ENCODE measurements at regions not wholly inside any gene's neighbourhood (a gene's known extent, or its start where the extent isn't known, plus 50 kb on each side); places are given as distances from the start of the nearest gene placed in this dataset.

GRCh38 chr6:92589996-92590395, 829.4 kb downstream of the EPHA7 start:
- TF ChIP-seq YY1 (IDR thresholded peaks at IDR 0.05; ENCODE audit: insufficient read depth, insufficient read length) = no peak
- no peak for TF ChIP-seq ZNF274 (IDR thresholded peaks at IDR 0.05; ENCODE audit: low read depth, low read length)
- no peak for TF ChIP-seq SUZ12 (IDR thresholded peaks at IDR 0.05; ENCODE audit: extremely low read depth, insufficient read depth, insufficient read length)
